Liver (tissue), 3 donors: ENCODE measurements at regions not wholly inside any gene's neighbourhood (a gene's known extent, or its start where the extent isn't known, plus 50 kb on each side); places are given as distances from the start of the nearest gene placed in this dataset.

ENCODE experiments used
- GABPA ChIP-seq, 2 donors: IDR thresholded peaks in 1 of 2; conservative IDR thresholded peaks in 1 of 2; 2 replicates each; pipeline ENCODE4 v1.6.1; 2016; ENCODE audit warnings: antibody characterized with exemption in 2 of 2, mild to moderate bottlenecking in 1 of 2, moderate library complexity in 1 of 2
- JUND ChIP-seq, 2 donors: IDR thresholded peaks; 2 replicates each; pipeline ENCODE4 v1.6.1; 2016; ENCODE audit warnings: antibody characterized with exemption in 2 of 2
- RAD21 ChIP-seq, 2 donors: IDR thresholded peaks; 2 replicates each; pipeline ENCODE4 v1.6.1; 2016; ENCODE audit warnings: antibody characterized with exemption in 2 of 2, mild to moderate bottlenecking in 2 of 2
- TAF1 ChIP-seq: conservative IDR thresholded peaks from 2 replicates; pipeline ENCODE4 v1.6.1; 2016; ENCODE audit warnings: antibody characterized with exemption, mild to moderate bottlenecking
- YY1 ChIP-seq: IDR thresholded peaks from 2 replicates; pipeline ENCODE4 v1.6.1; 2016; ENCODE audit warnings: antibody characterized with exemption, mild to moderate bottlenecking
- TF ChIP-seq, protein P1 (sequence below): fragments of 150-350 bp; IDR thresholded peaks from 2 replicates; pipeline ENCODE4 v1.5.1; 2017; ENCODE audit warnings: improper control_type of control experiment, low read depth, low read length; ENCODE audit not compliant: missing input control
- TF ChIP-seq, protein P2 (sequence below): IDR thresholded peaks from 2 replicates; pipeline ENCODE4 v1.6.1; 2016; ENCODE audit warnings: antibody characterized with exemption, mild to moderate bottlenecking
- TF ChIP-seq, protein P3 (sequence below): IDR thresholded peaks from 2 replicates; pipeline ENCODE4 v1.6.1; 2016; ENCODE audit warnings: antibody characterized with exemption
- donor health status: healthy.
- donor health status: healthy.

DNA sequence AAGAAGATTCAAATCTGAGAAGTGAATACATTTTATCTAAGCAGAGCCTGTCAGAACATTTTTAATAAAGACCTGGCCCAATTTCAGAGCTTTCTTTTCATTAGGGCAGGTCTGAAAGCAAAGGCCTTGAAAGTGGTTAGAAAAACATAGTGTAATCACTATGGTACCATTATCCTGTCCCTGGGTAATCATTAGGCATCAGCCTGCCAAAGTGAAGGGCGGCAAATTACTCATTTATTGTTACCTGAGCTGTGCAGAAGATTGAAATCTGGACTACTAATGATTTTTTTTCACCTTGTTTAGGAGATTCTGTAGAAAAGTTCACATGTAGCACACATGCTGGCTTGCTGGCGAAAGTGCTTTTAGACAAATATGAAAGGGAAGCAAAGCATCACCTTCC is 92.6 kb upstream of the PRKD1 start:
- no peak for TF ChIP-seq TAF1
- TF ChIP-seq, protein P1, sequence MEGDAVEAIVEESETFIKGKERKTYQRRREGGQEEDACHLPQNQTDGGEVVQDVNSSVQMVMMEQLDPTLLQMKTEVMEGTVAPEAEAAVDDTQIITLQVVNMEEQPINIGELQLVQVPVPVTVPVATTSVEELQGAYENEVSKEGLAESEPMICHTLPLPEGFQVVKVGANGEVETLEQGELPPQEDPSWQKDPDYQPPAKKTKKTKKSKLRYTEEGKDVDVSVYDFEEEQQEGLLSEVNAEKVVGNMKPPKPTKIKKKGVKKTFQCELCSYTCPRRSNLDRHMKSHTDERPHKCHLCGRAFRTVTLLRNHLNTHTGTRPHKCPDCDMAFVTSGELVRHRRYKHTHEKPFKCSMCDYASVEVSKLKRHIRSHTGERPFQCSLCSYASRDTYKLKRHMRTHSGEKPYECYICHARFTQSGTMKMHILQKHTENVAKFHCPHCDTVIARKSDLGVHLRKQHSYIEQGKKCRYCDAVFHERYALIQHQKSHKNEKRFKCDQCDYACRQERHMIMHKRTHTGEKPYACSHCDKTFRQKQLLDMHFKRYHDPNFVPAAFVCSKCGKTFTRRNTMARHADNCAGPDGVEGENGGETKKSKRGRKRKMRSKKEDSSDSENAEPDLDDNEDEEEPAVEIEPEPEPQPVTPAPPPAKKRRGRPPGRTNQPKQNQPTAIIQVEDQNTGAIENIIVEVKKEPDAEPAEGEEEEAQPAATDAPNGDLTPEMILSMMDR, result no peak
- no peak for TF ChIP-seq YY1
- TF ChIP-seq RAD21 (IDR thresholded peaks at IDR 0.05), result no peak
- TF ChIP-seq, protein P2, sequence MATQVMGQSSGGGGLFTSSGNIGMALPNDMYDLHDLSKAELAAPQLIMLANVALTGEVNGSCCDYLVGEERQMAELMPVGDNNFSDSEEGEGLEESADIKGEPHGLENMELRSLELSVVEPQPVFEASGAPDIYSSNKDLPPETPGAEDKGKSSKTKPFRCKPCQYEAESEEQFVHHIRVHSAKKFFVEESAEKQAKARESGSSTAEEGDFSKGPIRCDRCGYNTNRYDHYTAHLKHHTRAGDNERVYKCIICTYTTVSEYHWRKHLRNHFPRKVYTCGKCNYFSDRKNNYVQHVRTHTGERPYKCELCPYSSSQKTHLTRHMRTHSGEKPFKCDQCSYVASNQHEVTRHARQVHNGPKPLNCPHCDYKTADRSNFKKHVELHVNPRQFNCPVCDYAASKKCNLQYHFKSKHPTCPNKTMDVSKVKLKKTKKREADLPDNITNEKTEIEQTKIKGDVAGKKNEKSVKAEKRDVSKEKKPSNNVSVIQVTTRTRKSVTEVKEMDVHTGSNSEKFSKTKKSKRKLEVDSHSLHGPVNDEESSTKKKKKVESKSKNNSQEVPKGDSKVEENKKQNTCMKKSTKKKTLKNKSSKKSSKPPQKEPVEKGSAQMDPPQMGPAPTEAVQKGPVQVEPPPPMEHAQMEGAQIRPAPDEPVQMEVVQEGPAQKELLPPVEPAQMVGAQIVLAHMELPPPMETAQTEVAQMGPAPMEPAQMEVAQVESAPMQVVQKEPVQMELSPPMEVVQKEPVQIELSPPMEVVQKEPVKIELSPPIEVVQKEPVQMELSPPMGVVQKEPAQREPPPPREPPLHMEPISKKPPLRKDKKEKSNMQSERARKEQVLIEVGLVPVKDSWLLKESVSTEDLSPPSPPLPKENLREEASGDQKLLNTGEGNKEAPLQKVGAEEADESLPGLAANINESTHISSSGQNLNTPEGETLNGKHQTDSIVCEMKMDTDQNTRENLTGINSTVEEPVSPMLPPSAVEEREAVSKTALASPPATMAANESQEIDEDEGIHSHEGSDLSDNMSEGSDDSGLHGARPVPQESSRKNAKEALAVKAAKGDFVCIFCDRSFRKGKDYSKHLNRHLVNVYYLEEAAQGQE, result no peak
- TF ChIP-seq, protein P3, sequence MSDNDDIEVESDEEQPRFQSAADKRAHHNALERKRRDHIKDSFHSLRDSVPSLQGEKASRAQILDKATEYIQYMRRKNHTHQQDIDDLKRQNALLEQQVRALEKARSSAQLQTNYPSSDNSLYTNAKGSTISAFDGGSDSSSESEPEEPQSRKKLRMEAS, result no peak
- TF ChIP-seq JUND (IDR thresholded peaks at IDR 0.05), result no peak
- TF ChIP-seq GABPA (IDR thresholded peaks at IDR 0.05 in 1 of 2, conservative IDR thresholded peaks at IDR 0.05 in 1 of 2), result no peak
